VCaP (cell line): ENCODE measurements at regions not wholly inside any gene's neighbourhood (a gene's known extent, or its start where the extent isn't known, plus 50 kb on each side); places are given as distances from the start of the nearest gene placed in this dataset.
"Not testable (repeated sequence)": the region's sequence is repeated elsewhere in the genome, so short reads cannot be mapped to it uniquely, and the experiment has no call there.

Source experiments
- H3K27ac ChIP-seq: fragments of 450-650 bp; 2 replicates; pipeline ENCODE4 v1.5.1; 2017
- CTCF ChIP-seq: fragments of 450-650 bp; conservative IDR thresholded peaks from 2 replicates; pipeline ENCODE4 v1.5.1; 2017; ENCODE audit warnings: mild to moderate bottlenecking, moderate library complexity

- TF ChIP-seq CTCF: no peak
- H3K27ac ChIP-seq: no peak overlapping the region
Measured at GRCh38 chr3:110869736-110870135, 201.9 kb upstream of the NECTIN3 start.

- no peak for TF ChIP-seq CTCF
- no peak overlapping the region for H3K27ac ChIP-seq
Measured at GRCh38 chr3:110871869-110872268, 199.7 kb upstream of the NECTIN3 start.

GRCh38 chr3:110878692-110879091, 192.9 kb upstream of the NECTIN3 start:
- H3K27ac ChIP-seq: no peak overlapping the region
- TF ChIP-seq CTCF: no peak

- peak; percentile 67 for TF ChIP-seq CTCF
- H3K27ac ChIP-seq: peak overlapping the region; percentile 61
Measured at GRCh38 chr3:110881069-110881468, 190.5 kb upstream of the NECTIN3 start.

GRCh38 chr3:110886222-110886893, 185.3 kb upstream of the NECTIN3 start:
- no peak for TF ChIP-seq CTCF
- no peak overlapping the region for H3K27ac ChIP-seq

GRCh38 chr3:110887176-110887575, 184.4 kb upstream of the NECTIN3 start:
- TF ChIP-seq CTCF: no peak
- no peak overlapping the region for H3K27ac ChIP-seq

- H3K27ac ChIP-seq: not testable (repeated sequence)
Measured at GRCh38 chr3:110888625-110889375, 182.8 kb upstream of the NECTIN3 start.

GRCh38 chr3:110889376-110889699, 182.3 kb upstream of the NECTIN3 start:
- H3K27ac ChIP-seq: not testable (repeated sequence)
